HG02943 (cell line): ENCODE measurements at regions not wholly inside any gene's neighbourhood (a gene's known extent, or its start where the extent isn't known, plus 50 kb on each side); places are given as distances from the start of the nearest gene placed in this dataset.

ENCODE experiments used
- ATAC-seq: cut with Tn5 transposase; IDR thresholded peaks from one replicate; pipeline ENCODE4 v1.9.1; 2021; ENCODE audit warnings: mild to moderate bottlenecking, low read depth, moderate library complexity; ENCODE audit not compliant: unreplicated experiment

DNA sequence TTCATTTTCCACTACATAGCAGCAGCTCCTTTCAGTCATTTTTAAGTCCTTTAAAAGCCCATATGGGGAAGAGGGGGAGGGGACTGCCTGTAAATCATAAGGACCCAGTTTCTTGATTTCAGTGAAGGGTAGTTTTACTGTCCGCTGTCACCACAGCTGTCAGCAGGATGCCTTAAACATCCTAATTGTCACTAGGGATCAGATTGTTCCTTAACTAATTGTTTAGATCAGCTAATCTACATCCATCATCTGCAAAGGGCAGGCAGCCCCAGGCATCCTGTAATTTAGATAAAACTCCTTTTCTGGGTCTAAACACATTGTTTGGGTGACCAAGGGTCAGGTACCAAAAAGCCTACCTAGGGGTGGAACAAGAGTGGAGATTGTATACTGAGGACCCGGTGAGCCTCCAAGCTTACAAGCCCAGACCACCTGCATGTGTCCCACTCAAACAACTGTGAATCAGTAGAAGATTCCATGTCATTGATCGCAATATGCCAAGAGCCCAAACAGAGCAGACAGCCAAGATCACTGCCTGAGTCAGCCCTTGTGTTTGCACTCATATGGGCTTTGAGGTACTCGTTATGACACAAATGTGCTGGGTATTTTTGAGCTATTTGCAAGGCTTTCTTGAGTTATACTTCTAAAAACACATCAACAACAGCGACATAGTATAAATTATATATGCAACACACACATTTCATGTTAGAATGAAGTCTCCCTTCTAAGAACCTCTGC, 198.7 kb upstream of the CEP162 start:
- ATAC-seq, result no peak

DNA sequence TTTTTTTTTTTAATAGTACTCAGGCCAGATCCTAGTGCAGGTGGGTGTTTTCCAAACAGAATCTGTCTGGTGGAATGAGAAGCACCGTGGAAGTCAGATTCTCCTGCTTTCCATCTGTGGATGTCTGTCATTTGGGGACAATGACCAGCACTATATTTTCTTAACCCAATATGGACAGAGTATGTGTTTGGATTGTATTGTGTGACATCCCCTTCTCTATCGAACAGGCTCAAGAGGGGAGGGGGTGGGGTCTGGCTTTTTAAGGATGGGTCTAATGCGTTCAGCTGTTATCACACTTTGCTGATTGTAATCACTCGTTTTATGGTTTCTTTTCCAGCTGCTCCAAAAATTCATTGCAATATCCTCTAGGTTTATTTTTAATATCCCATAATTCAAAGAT, 197.5 kb upstream of the CEP162 start:
- ATAC-seq, result no peak

DNA sequence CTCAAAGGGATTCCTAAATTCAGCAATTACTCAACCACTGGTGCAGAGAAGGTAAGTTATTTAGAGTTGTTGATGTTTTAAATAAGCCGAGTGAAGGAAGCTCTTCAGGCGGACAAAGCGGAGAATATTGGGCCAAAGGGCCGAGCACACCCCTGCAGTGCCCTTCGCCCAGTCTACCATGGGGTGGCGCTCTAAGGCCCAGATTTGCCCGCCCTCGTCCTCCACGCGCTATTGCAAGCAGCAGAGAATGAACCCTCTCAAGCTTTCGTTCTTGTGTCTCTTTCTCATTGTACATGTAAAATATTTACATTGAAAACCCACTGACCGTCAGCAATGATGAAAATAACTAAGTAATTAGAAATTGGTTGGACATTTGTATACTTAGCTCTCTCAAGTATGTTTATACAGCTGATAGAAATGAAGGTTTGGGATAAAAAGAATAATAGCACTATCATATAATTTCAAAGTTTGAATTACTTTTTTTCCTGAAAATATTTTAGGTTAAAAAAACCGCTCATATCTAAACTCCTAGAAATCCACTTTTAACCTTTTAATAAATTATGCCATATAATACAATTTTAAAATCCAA, 195.0 kb upstream of the CEP162 start:
- no peak for ATAC-seq

DNA sequence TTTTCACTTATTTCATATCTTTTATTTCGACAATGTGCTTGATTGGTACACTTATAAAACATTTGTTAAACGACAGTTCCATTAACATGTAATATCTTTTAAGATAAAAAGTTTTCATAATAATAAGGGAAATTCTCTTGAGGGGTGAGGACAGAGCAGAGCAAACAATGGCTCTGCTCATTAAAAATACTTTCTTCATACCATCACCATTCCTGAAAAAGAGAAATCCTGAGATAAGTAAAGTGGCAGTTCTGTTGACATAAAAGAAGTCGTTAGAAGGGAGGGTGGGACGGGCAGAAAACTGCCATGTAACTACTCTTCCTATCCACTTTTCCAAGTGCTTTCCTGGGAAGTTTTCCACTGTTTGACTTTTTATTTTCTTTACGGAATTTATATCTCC, 193.6 kb upstream of the CEP162 start:
- ATAC-seq, result no peak

DNA sequence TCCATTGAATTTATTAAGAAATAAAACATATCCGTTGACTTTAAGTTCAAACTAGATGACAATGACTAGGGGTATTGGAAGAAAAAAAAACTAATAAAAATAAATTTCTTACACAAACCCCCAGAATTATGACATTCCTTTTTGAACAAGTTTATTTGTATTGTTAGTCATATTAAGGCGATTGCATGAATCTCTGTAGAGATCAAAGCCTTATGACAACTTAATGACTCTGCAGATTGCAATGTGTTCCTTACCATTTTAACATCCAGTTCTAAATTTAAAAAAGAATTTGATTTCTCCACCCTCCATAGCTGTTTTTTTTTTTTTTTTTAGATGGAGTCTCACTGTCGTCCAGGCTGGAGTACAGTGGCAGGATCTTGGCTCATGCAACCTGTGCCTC, 189.8 kb upstream of the CEP162 start:
- no peak for ATAC-seq

DNA sequence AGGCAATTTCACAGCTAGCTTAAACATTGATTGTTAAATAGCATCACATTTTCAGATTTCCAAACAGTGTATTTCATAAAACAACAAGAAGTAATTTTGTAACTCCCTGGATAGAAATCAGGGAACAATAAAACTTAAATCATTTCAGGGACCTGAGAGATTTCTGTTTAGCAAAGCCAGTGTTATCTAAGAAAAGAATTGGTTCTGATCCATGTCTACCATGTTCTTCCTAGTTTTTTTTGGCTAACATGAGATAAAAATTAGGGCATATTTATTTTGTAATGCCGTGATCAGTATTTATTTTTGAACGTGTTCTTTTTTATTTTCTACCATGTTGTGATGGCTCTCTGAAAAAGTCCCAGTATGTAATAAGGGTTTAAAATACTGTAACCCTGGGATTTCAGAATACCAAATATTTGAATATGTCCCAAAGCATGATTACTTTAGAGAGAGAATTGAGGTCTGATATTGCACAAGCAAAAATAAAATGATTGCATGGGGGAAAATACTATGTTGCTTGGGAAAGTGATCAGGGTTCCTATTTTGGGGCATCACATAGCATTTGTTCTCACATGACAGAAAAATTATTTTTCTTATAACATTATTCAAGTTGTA, 188.7 kb upstream of the CEP162 start:
- no peak for ATAC-seq

DNA sequence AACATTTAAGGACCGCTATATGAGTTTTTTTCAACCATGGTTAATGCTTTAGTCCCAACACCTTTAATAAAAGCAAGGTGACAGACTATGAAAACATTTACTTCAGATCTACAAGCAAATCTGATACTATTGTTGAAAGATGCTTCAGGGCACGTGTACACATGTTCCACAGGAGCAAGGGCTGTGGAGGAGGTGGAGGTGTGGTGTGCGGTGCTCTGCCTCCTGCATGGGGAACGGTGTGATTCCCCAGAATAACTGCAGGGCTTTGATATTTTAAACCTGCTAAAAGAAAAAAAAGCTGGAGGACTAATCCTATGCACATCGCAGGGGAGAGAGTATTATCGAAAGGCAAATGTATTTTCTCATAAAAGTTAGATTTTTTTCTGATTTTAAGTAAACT, 188.1 kb upstream of the CEP162 start:
- no peak for ATAC-seq

DNA sequence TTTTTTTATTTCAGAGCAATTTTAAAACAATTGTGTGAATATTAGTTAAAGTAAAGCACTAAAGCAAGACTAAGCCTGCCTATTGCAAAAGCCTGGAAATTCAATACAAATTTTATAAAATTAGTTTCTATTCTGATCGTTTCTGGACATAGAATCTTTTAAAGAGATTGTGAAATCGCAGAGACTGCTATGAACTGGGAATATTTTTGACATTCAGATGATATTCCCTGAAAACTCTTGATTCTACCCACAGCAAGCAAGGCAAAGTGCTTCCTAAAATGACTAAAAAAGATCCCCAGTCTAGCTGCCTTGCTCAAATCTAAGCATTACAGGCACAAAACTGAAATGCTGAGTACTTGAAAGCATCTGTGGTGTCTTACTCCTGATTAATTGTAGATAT, 187.6 kb upstream of the CEP162 start:
- ATAC-seq, result no peak

DNA sequence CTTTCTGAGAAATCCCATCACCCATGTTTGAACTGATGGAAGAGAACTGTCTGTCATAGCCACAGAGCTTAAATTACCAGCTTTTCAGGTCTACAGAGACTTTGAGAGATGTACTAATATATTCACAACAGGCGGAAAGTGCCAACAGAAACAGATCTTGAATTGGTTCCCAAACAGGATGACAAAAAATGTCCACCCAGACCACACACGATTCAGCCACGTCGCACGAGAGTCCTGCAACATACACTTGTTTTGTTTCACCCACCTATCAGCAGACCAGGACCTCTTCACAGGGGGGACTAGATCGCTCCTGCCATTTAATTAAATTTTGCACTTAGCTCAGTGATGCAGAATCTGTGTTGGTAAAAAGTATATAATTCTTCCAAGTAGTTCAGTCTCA, 187.1 kb upstream of the CEP162 start:
- ATAC-seq, result no peak

DNA sequence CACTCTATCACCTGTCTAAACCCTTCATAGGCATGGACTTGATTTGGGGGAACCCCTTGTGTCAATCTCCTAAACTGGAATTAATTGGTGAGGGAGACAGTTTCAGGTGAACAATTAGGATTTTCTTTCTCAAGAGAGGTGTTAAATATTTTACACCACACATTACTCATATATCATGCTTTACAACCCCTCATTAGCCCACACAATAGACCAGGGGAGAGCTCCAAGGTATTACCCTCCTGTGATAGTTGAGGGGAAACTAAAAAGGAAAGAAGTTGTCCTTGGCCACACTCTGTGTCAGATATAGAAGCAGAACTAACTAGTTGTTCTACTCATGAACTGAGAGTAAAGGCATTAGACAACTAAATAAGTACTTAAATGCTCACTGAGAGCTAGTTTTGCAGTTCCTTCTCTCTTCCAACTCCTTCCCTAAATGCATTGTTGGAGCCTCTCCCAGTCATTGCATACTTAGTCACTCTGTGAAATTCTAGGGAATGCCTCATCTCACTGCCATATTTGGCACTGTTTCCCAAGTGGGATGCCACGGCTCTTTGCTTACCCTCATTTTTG, 183.7 kb upstream of the CEP162 start:
- no peak for ATAC-seq

DNA sequence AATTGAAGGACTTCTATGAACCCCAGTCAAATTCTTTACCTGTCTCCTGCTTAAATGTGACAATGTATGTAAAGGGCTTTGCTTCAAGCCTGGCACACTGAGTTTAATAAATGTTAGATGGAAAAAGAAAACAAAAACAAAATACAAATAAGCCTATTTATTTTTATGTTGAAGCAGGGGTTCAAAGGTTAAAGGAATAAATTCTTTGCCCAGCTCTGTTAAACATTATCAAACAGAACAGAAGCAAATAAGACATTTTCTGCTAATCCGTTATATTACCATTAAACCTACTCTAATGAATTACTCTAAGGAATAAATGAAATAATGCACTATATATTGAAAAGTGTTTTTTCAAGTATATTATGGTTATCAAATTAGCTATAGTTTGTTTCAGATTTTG, 182.5 kb upstream of the CEP162 start:
- no peak for ATAC-seq

DNA sequence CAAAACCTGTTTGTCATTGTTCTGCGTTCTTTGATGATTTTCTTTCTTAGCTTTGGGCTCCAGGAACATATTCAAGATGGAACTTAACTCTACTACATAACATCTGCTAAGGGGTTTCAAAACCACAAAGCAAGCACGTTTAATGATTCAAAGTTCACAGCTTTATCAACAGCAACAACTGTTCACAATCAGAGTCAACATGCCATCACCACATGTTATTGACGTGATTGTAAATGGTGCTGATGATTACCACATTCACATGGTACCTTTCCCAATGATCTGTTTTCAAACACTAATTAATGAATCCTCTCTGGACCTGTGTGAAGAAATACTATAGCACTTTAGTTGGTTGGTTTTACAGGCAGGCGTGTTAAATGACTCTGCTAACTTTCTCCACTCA, 180.6 kb upstream of the CEP162 start:
- no peak for ATAC-seq

DNA sequence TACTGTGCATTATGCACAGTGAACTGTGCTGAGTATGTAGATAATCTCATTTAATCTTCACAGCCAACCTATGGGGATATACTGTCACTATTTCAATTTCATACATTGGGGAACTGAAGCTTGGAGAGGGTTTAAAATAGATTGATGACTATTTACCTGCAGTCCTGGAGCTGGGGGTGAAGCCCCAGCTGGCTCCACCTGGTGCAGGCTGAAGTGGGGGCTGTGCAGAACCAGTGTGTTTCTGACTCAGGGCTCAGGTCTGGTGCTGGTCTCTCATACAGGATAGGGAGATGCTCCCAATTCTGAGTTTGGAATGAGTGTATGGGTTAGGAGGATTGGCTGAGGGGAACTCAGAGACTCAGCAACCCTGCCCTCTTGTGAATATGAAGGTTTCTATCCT, 176.1 kb upstream of the CEP162 start:
- ATAC-seq, result no peak

DNA sequence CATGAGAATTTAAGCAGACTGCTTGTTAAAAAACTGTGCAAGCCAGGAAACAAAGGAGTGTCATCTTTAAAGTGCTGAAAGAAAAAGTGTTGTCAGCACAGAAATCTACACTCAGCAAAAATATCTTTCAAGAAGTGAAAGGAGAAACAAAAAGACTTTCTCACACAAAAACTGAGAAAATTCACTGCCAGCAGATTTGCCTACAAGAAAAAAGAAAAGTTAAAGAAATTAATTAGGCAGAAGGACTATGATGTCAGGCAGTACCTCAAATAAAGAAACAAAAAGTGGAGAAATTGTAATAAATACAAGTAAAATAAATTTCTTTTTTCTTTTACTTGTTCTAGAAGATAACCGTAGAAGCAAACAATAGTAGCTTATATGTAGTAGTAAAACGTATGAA, 171.6 kb upstream of the CEP162 start:
- no peak for ATAC-seq

DNA sequence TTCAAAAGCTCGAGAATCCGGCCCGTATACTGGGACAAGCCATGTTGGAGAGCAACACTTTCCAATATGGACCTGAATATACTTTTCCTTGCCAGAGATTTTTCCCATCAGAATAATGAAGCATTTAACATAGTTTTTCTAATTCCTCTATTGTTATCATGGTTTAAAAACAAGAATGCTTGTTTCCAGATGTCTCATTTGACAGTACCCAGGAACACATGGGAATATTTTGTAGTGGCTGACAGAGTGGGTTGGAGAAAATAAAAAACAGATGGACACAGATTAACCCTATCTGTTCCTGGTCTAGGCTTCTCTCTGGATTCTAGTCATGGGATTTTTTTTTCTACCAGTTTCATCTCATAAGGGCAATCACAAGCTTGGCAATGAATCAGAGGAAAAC, 164.8 kb upstream of the CEP162 start:
- no peak for ATAC-seq

DNA sequence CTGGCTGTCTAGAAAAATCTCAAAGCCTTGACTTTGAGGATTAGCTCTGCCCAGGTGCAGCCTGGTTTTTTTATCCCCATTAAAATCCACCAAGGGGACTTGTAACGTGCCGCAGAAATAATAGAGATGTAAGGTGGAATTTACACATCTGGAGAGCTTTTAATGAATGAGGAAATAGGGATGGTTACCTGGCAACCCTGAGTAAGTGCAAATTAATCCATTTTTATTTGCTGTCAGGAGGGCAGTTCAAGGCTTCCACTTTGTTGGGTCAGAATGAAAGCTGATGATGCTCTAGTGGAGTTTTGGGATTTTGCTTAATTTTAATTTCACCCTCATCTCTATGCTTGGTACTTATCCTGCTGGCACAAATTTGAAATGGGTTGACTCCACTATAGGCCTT, 163.4 kb upstream of the CEP162 start:
- no peak for ATAC-seq

DNA sequence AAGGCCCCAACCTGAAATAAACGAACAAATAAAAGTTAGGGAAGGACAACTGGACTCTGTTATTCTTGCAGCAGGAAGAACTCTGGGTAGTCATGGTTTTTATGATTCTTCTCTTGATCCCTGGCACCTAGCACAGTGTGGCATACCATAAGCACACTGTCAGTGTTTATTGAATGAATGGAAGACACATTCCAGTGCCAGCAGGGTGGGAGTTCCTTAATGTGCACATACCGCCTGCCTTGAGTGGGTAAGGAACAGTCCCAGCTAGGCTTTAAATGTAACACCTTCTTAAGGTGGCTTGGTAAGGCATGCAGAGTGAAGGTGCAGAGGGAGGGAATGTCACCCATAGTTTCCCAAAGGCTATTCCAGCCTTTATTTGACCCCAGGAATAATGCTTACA, 162.9 kb upstream of the CEP162 start:
- no peak for ATAC-seq

DNA sequence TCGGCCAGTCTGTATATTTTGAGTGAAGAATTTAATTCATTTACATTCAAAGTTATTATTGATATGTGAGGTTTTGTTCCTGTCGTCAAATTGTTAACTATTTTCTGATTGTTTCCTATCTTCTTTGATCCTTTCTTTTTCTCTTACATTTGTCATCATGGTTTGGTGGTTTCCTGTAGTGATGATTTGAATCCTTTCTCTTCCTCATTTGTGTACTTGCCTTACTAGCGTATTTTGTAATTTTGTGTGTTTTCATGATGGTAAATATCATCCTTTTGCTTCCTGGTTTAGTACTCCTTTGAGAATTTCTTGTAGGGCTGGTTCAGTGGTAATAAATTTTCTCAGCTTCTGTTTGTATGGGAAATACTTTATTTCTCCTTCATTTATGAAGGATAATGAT, 151.7 kb upstream of the CEP162 start:
- no peak for ATAC-seq

DNA sequence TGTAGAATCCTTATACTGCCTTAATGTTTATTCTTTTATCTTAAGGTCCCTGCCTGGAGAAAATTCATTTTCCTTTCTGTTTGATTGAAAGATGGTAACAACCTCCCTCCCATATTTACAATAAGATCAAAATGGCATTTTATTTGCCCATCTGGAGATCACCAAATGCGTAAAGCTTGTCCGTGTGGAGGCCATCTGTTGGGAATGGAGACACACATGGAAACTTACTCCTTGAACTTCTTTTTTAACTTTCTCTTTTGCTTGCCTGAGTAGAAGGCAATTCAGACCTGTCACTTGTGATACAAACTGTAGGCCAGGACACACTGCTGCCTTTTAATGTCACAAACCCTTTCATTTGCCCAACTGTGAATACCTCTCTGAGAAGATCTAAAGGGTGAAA, 144.8 kb upstream of the CEP162 start:
- ATAC-seq, result no peak

DNA sequence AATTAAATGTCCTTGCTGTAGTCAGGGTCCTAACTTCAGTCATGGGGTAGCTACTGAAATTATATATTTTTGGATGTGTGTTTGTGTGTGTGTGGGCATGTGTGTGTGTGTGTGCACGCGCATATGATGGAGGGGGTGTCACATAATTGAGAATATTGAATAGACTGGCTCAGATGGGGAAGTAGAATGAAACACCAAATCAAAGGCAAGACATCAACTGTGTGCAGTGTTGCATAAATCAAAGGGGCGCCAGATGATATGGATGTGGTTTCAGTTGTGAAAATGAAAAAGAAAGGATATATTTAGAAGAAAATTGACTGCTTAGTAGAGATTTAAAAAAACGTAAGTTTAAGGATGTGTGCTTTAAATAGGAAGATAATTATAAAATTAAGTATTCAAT, 144.2 kb upstream of the CEP162 start:
- no peak for ATAC-seq

DNA sequence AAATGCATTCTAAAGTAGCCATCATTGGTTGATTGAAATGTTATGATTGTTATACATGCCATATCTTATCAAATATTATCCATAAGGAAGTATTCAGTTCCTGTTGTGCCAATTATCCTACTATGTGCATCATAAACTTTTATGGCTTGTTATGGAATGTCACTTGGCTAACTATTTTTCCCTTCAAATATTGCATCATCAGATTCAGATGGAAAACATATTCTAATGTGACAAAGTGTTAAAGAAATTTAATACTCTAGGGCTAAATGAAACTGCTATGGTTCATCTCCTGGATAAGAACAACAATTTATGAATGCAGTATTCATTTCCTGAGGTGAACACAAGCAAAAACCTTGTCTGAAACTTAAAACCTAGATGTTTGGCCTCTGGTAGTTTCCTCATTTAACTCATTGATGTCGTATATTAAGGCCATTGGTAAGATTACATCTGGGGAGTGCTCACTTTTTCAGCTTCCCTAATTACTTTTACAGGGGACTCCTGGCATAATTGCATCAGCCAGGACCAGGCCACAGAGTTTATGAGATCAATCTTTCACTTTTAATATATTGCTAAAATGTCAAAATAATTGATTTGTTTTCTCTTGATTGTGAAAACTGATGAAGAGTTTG, 134.9 kb upstream of the CEP162 start:
- no peak for ATAC-seq
